CD8-positive, alpha-beta memory T cell (primary cell): ENCODE measurements at regions not wholly inside any gene's neighbourhood (a gene's known extent, or its start where the extent isn't known, plus 50 kb on each side); places are given as distances from the start of the nearest gene placed in this dataset.

Experiments
- CTCF ChIA-PET: fragments of 350-600 bp; sonication (Branson Sonifier 250); formaldehyde crosslinking; loops from one replicate; lab custom pipeline; 2021; ENCODE audit warnings: antibody characterized with exemption; lab: Charles Lee
- POLR2A ChIA-PET: fragments of 350-600 bp; sonication (Branson Sonifier 250); formaldehyde crosslinking; loops from one replicate; lab custom pipeline; 2021; ENCODE audit warnings: antibody characterized with exemption; lab: Charles Lee
- DNase-seq, 5 donors: peaks; one replicate each; pipeline versions ENCODE4 v3.0.0 to v3.0.0-alpha.2; 2020 to 2022; ENCODE audit warnings: mixed read lengths in 1 of 5
- H3K27ac ChIP-seq: one replicate; pipeline ENCODE4 v1.7.0; 2013; ENCODE audit warnings: low read depth, mild to moderate bottlenecking, low read length, moderate library complexity
- H3K27me3 ChIP-seq: 2 replicates; pipeline ENCODE4 v1.7.0; 2013; ENCODE audit warnings: low read length, mild to moderate bottlenecking; ENCODE audit not compliant: insufficient read depth, poor library complexity, severe bottlenecking
- H3K36me3 ChIP-seq: 2 replicates; pipeline ENCODE4 v1.7.0; 2013; ENCODE audit warnings: mild to moderate bottlenecking, low read length, moderate library complexity; ENCODE audit not compliant: insufficient read depth
- H3K4me1 ChIP-seq: 2 replicates; pipeline ENCODE4 v1.7.0; 2013; ENCODE audit warnings: mild to moderate bottlenecking, low read length, moderate library complexity; ENCODE audit not compliant: insufficient read depth
- H3K4me3 ChIP-seq: 2 replicates; pipeline ENCODE4 v1.7.0; 2013; ENCODE audit warnings: mild to moderate bottlenecking, low read length
- H3K9me3 ChIP-seq: 2 replicates; pipeline ENCODE4 v1.7.0; 2013; ENCODE audit warnings: mild to moderate bottlenecking, low read length
- H3K27ac Mint-ChIP-seq, 8 donors: one replicate each; pipeline ENCODE4 v1.8.0; 2020 to 2021; ENCODE audit warnings: mixed read lengths in 8 of 8, mild to moderate bottlenecking in 6 of 8, inconsistent platforms in 3 of 8, moderate library complexity in 3 of 8
- H3K27me3 Mint-ChIP-seq, 2 donors: one replicate each; pipeline ENCODE4 v1.8.0; 2020 to 2021; ENCODE audit warnings: mixed read lengths in 2 of 2, mild to moderate bottlenecking in 1 of 2, moderate library complexity in 1 of 2
- H3K36me3 Mint-ChIP-seq, 3 donors: one replicate each; pipeline ENCODE4 v1.8.0; 2020 to 2021; ENCODE audit warnings: mixed read lengths in 3 of 3, inconsistent platforms in 1 of 3, mild to moderate bottlenecking in 1 of 3
- H3K4me1 Mint-ChIP-seq, 3 donors: one replicate each; pipeline ENCODE4 v1.8.0; 2020 to 2021; ENCODE audit warnings: mixed read lengths in 3 of 3, inconsistent platforms in 1 of 3, mild to moderate bottlenecking in 1 of 3
- H3K4me3 Mint-ChIP-seq, 7 donors: one replicate each; pipeline ENCODE4 v1.8.0; 2020 to 2021; ENCODE audit warnings: mixed read lengths in 7 of 7, mild to moderate bottlenecking in 6 of 7, moderate library complexity in 4 of 7, inconsistent platforms in 2 of 7
- H3K9me3 Mint-ChIP-seq, 5 donors: one replicate each; pipeline ENCODE4 v1.8.0; 2020 to 2022; ENCODE audit warnings: mixed read lengths in 5 of 5, mild to moderate bottlenecking in 3 of 5, moderate library complexity in 2 of 5, inconsistent platforms in 1 of 5

DNA sequence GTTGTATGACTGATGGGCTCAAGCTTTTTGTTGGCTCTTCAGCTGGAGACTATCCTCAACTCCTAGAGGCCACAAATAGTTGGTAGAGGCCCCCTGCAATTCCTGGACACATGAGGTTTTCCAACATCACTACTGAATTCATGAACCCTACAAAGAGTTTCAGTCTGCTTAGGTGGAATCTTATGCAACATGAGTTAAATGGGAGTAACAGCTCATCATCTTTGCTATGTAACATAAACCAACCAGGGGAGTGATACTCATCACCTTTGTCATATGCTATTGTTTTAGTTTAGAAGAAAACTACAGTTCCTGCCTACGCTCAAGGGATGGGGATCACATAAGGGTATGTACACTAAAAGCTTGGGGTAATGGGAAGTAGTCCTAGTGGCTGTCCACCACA is 729.4 kb downstream of the SORCS1 start:
- no peaks in the 10 kb centered on the region for H3K27me3 ChIP-seq
- H3K9me3 ChIP-seq, result no peaks in the 10 kb centered on the region
- no peaks in the 10 kb centered on the region for H3K36me3 Mint-ChIP-seq
- ChIA-PET POLR2A (no interaction called here), CTCF (no interaction called here)
- no peaks in the 10 kb centered on the region for H3K36me3 ChIP-seq
- peaks cover 0 to 11% (median 9%) of the 10 kb centered on the region in 5 donors for H3K9me3 Mint-ChIP-seq
- no peak for DNase-seq
- no peak overlapping the region for H3K27ac ChIP-seq
- no peaks in the 10 kb centered on the region for H3K4me1 ChIP-seq
- no peak overlapping the region for H3K4me3 ChIP-seq
- no peak overlapping the region for H3K27ac Mint-ChIP-seq
- H3K4me1 Mint-ChIP-seq, result no peaks in the 10 kb centered on the region
- no peaks in the 10 kb centered on the region for H3K27me3 Mint-ChIP-seq
- H3K4me3 Mint-ChIP-seq, result no peak overlapping the region

DNA sequence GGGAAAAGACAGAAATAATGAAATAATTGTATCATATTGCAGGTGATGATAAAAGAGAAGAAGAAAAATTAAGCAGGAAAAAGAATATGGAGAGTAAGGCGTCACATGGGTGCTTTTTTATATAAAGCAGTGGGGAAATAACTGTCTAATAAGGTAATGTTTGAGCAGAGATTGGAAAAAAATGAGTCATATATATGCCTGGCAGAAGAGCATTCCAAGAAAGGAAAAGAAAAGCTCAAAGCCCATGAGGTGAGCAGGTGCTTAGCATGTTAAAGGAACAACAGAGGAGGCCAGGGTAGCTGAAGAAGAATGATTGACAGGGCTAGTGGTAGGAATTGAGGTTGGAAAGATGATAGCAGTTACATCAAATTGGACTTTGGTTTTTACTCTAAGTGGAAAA is 739.5 kb downstream of the SORCS1 start:
- CTCF ChIA-PET, result no interaction called here
- Histone ChIP-seq H3K27ac (no peak overlapping the region), H3K4me3 (no peak overlapping the region), H3K36me3 (no peaks in the 10 kb centered on the region), H3K27me3 (no peaks in the 10 kb centered on the region), H3K4me1 (no peaks in the 10 kb centered on the region), H3K9me3 (no peaks in the 10 kb centered on the region)
- Mint-ChIP-seq H3K27ac (no peak overlapping the region), H3K9me3 (peaks cover 2 to 28% (median 5%) of the 10 kb centered on the region in 5 donors), H3K27me3 (no peaks in the 10 kb centered on the region), H3K4me1 (no peaks in the 10 kb centered on the region), H3K4me3 (no peak overlapping the region), H3K36me3 (no peaks in the 10 kb centered on the region)
- POLR2A ChIA-PET, result no interaction called here
- DNase-seq, result no peak

DNA sequence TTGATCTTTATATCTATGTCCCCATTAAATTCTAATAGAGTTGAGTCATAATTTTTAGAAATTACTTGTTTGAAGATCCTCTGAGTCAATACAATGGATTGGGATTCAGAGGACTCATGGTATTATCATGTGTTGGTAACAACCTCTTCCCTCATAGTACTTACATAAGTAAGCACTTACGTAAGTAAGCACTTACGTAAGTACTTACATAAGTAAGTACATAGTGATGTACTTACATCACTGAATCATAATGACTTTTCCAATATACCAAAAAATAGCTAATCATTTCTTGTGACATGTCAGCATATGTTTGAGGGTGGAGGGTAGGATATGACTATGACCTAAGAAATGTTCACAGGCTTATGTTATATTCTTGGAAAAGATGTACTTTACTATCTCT is 740.5 kb downstream of the SORCS1 start:
- H3K4me1 ChIP-seq, result no peaks in the 10 kb centered on the region
- no peaks in the 10 kb centered on the region for H3K27me3 ChIP-seq
- CTCF ChIA-PET, result no interaction called here
- Mint-ChIP-seq H3K4me3 (no peak overlapping the region), H3K9me3 (peaks cover 2 to 25% (median 5%) of the 10 kb centered on the region in 5 donors), H3K27ac (no peak overlapping the region), H3K36me3 (no peaks in the 10 kb centered on the region), H3K27me3 (no peaks in the 10 kb centered on the region), H3K4me1 (no peaks in the 10 kb centered on the region)
- no peak for DNase-seq
- H3K27ac ChIP-seq, result no peak overlapping the region
- no peak overlapping the region for H3K4me3 ChIP-seq
- H3K9me3 ChIP-seq, result no peaks in the 10 kb centered on the region
- no peaks in the 10 kb centered on the region for H3K36me3 ChIP-seq
- POLR2A ChIA-PET, result no interaction called here

DNA sequence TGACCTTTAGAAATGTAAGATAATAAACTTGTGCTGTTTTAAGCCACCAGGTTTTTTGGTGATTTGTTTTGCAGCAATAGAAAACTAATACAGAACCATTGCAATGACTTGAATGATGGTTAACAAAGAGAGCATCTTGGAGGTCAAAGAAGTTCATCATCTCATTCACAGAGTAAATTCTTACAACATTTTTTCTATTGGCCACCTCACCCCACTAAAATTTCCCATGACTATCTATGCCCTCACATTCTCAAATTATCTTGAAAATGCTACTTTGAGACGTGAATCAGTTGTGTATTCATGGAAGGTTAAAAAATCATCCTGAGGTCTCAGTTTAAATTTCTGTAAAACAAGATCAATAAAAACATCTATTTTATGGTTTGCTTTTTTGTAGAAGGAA is 754.2 kb downstream of the SORCS1 start:
- H3K9me3 ChIP-seq, result no peaks in the 10 kb centered on the region
- no peaks in the 10 kb centered on the region for H3K36me3 Mint-ChIP-seq
- H3K27ac ChIP-seq, result no peak overlapping the region
- no peak for DNase-seq
- no peak overlapping the region for H3K4me3 ChIP-seq
- no peaks in the 10 kb centered on the region for H3K27me3 ChIP-seq
- no peak overlapping the region for H3K4me3 Mint-ChIP-seq
- H3K4me1 ChIP-seq, result no peaks in the 10 kb centered on the region
- no peaks in the 10 kb centered on the region for H3K27me3 Mint-ChIP-seq
- no peaks in the 10 kb centered on the region for H3K36me3 ChIP-seq
- peaks cover 3 to 16% (median 5%) of the 10 kb centered on the region in 5 donors for H3K9me3 Mint-ChIP-seq
- no peaks in the 10 kb centered on the region for H3K4me1 Mint-ChIP-seq
- no peak overlapping the region for H3K27ac Mint-ChIP-seq
- CTCF ChIA-PET, result no interaction called here
- POLR2A ChIA-PET, result no interaction called here

DNA sequence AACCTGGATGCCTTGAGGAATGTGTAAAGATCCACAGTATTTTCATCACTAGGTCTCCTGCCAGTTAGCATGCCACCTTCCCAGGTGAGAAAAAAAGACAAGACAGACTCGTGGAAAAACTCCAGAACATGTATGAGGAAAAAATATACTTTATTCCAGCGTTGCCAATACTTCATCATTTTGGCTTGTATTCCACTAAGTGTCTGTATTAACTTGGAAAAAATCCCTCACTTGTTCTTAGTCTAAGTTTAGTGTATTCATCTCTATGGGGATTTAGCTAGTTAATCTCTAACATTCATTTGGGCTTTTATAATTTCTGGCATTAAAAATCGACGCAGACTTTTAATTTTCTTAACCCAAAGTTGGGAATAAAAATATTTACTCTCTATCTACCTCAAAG is 759.4 kb downstream of the SORCS1 start:
- Histone ChIP-seq H3K36me3 (no peaks in the 10 kb centered on the region), H3K4me3 (no peak overlapping the region), H3K4me1 (no peaks in the 10 kb centered on the region), H3K27ac (no peak overlapping the region), H3K9me3 (no peaks in the 10 kb centered on the region), H3K27me3 (no peaks in the 10 kb centered on the region)
- CTCF ChIA-PET, result no interaction called here
- H3K27ac Mint-ChIP-seq, result no peak overlapping the region
- POLR2A ChIA-PET, result no interaction called here
- H3K4me1 Mint-ChIP-seq, result no peaks in the 10 kb centered on the region
- no peaks in the 10 kb centered on the region for H3K27me3 Mint-ChIP-seq
- H3K36me3 Mint-ChIP-seq, result no peaks in the 10 kb centered on the region
- H3K4me3 Mint-ChIP-seq, result no peak overlapping the region
- H3K9me3 Mint-ChIP-seq, result peaks cover 0 to 11% (median 3%) of the 10 kb centered on the region in 5 donors
- no peak for DNase-seq

DNA sequence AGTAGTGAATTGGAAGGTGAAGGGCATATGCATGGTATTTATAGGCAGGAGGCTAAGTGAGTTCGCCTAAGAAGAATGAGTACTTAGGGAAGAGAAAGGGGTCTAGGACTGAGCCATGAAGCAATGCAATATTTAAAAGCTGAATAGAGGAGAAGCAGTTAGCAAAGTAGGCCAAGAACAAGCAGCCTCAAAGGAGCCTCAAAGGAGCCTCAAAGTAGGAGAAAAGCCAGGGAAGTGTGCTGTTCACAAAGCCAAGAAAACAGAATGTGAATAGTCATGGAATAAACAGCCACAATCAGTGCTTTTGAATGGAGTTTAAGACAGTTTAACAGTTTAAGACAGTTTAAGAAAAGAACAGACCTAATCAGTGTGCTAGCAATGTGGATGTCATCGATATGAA is 762.0 kb downstream of the SORCS1 start:
- Mint-ChIP-seq H3K9me3 (peaks cover 2 to 10% (median 6%) of the 10 kb centered on the region in 5 donors), H3K36me3 (no peaks in the 10 kb centered on the region), H3K27me3 (no peaks in the 10 kb centered on the region), H3K4me1 (no peaks in the 10 kb centered on the region), H3K4me3 (no peak overlapping the region), H3K27ac (no peak overlapping the region)
- Histone ChIP-seq H3K4me3 (no peak overlapping the region), H3K27ac (no peak overlapping the region), H3K27me3 (no peaks in the 10 kb centered on the region), H3K36me3 (no peaks in the 10 kb centered on the region), H3K4me1 (no peaks in the 10 kb centered on the region), H3K9me3 (no peaks in the 10 kb centered on the region)
- CTCF ChIA-PET, result no interaction called here
- DNase-seq, result no peak
- POLR2A ChIA-PET, result no interaction called here

DNA sequence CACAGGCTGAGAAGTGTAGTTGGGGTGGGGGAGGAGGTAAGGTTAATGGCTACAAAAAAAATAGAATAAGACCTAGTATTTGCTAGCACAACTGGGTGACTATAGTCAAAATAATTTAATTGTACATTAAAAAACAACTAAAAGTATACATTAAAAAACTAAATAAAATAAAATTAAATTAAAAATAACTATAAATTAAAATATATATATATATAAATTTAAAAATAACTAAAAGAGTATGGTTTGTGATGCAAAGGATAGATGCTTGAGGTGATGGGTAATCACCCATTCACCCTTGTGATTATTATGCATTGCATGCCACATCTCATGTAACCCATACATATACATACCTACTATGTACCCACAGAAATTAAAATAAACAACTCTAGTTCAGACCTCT is 762.5 kb downstream of the SORCS1 start:
- H3K4me3 Mint-ChIP-seq, result no peak overlapping the region

DNA sequence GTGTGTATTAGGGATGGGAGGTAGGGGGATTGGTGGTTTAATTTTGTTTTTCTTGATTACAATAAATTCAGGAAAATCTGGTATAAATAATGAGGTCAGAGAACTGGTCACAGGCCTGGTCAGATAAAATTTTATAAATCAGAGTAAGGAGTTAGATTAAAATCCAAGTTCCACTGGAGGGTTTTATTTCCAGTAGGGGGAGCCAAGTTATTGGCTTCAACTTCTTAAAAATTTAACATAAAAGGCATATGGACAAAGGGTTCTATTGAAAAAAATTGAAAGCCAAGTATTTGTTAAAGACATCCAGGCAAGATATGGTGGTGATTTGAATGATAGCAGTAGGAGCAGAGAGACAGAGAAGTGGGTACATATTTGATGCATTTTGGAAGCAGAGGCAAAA is 763.3 kb downstream of the SORCS1 start:
- no peak overlapping the region for H3K4me3 Mint-ChIP-seq
- H3K27ac Mint-ChIP-seq, result no peak overlapping the region
- Histone ChIP-seq H3K27me3 (no peaks in the 10 kb centered on the region), H3K9me3 (no peaks in the 10 kb centered on the region), H3K4me1 (no peaks in the 10 kb centered on the region), H3K36me3 (no peaks in the 10 kb centered on the region), H3K4me3 (no peak overlapping the region), H3K27ac (no peak overlapping the region)
- POLR2A ChIA-PET, result no interaction called here
- H3K9me3 Mint-ChIP-seq, result peaks cover 2 to 15% (median 6%) of the 10 kb centered on the region in 5 donors
- H3K27me3 Mint-ChIP-seq, result no peaks in the 10 kb centered on the region
- no peak for DNase-seq
- no peaks in the 10 kb centered on the region for H3K4me1 Mint-ChIP-seq
- no peaks in the 10 kb centered on the region for H3K36me3 Mint-ChIP-seq
- CTCF ChIA-PET, result no interaction called here

More for the DNA sequence above, 762.5 kb downstream of the SORCS1 start:
- no peaks in the 10 kb centered on the region for H3K4me1 Mint-ChIP-seq
- no peaks in the 10 kb centered on the region for H3K4me1 ChIP-seq
- H3K27ac ChIP-seq, result no peak overlapping the region
- H3K27ac Mint-ChIP-seq, result no peak overlapping the region
- no peaks in the 10 kb centered on the region for H3K27me3 ChIP-seq
- no peak for DNase-seq
- peaks cover 2 to 10% (median 6%) of the 10 kb centered on the region in 5 donors for H3K9me3 Mint-ChIP-seq
- H3K36me3 Mint-ChIP-seq, result no peaks in the 10 kb centered on the region
- no peaks in the 10 kb centered on the region for H3K9me3 ChIP-seq
- no peak overlapping the region for H3K4me3 ChIP-seq
- CTCF ChIA-PET, result no interaction called here
- POLR2A ChIA-PET, result no interaction called here
- H3K36me3 ChIP-seq, result no peaks in the 10 kb centered on the region
- H3K27me3 Mint-ChIP-seq, result no peaks in the 10 kb centered on the region

DNA sequence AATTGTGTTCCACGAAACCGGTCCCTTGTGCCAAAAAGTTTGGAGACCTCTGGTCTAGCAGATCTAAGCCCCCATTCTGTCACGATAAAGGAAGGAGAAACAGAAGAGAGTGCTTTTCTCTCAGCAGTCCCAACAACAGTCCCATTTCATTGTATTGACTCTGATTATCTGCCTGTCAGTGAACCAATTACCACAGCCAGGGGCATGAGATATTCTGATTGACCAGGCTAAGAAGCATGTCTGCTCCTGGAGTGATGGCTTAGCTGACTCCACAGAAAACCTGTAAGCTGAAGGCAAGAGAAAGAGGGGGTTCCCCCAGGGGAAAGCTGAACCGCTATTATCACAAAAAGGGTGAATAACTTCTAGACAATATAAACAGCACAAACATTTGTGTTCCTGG is 765.4 kb downstream of the SORCS1 start:
- Histone ChIP-seq H3K4me1 (no peaks in the 10 kb centered on the region), H3K36me3 (no peaks in the 10 kb centered on the region), H3K27me3 (no peaks in the 10 kb centered on the region), H3K27ac (no peak overlapping the region), H3K4me3 (no peak overlapping the region), H3K9me3 (no peaks in the 10 kb centered on the region)
- Mint-ChIP-seq H3K4me1 (no peaks in the 10 kb centered on the region), H3K36me3 (no peaks in the 10 kb centered on the region), H3K4me3 (no peak overlapping the region), H3K27ac (no peak overlapping the region), H3K9me3 (peaks cover 2 to 24% (median 8%) of the 10 kb centered on the region in 5 donors), H3K27me3 (no peaks in the 10 kb centered on the region)
- ChIA-PET CTCF (no interaction called here), POLR2A (no interaction called here)
- no peak for DNase-seq
